ENCODE measurements at regions not wholly inside any gene's neighbourhood (a gene's known extent, or its start where the extent isn't known, plus 50 kb on each side); places are given as distances from the start of the nearest gene placed in this dataset.

- TF ChIP-seq, protein P1, sequence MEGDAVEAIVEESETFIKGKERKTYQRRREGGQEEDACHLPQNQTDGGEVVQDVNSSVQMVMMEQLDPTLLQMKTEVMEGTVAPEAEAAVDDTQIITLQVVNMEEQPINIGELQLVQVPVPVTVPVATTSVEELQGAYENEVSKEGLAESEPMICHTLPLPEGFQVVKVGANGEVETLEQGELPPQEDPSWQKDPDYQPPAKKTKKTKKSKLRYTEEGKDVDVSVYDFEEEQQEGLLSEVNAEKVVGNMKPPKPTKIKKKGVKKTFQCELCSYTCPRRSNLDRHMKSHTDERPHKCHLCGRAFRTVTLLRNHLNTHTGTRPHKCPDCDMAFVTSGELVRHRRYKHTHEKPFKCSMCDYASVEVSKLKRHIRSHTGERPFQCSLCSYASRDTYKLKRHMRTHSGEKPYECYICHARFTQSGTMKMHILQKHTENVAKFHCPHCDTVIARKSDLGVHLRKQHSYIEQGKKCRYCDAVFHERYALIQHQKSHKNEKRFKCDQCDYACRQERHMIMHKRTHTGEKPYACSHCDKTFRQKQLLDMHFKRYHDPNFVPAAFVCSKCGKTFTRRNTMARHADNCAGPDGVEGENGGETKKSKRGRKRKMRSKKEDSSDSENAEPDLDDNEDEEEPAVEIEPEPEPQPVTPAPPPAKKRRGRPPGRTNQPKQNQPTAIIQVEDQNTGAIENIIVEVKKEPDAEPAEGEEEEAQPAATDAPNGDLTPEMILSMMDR (conservative IDR thresholded peaks at IDR 0.05; ENCODE audit: low read depth in 2 of 2): no peak
- TF ChIP-seq ZNF331 (CRISPR knock-in tag; IDR thresholded peaks at IDR 0.05; ENCODE audit: low read depth): no peak
- no peak for TF ChIP-seq EZH2phosphoT487 (IDR thresholded peaks at IDR 0.05; ENCODE audit: unreplicated experiment)
- no peak for TF ChIP-seq ZNF462 (CRISPR knock-in tag; IDR thresholded peaks at IDR 0.05)
- TF ChIP-seq CREB1 (CRISPR knock-in tag; IDR thresholded peaks at IDR 0.05; ENCODE audit: low read depth): no peak
- no peak for TF ChIP-seq EZH2 (IDR thresholded peaks at IDR 0.05; ENCODE audit: low read depth, unreplicated experiment)
- no peak for TF ChIP-seq NANOG (IDR thresholded peaks at IDR 0.05; ENCODE audit: borderline replicate concordance)
- no peak for TF ChIP-seq JUNB (IDR thresholded peaks at IDR 0.05; ENCODE audit: unreplicated experiment)
- no peak for TF ChIP-seq ZNF114 (CRISPR knock-in tag; IDR thresholded peaks at IDR 0.05)
Measured at GRCh38 chr10:31749301-31749700, 179.3 kb downstream of the ARHGAP12 start (continued).

Data from GM23338 (cell line).